Right ventricle myocardium superior (tissue), 1 donor: ENCODE measurements at regions not wholly inside any gene's neighbourhood (a gene's known extent, or its start where the extent isn't known, plus 50 kb on each side); places are given as distances from the start of the nearest gene placed in this dataset.

ENCODE experiments used
- ATAC-seq: fragments of 200-7000 bp; cut with Tn5 transposase; one replicate; pipeline ENCODE4 v1.9.1; 2020; ENCODE audit warnings: mild to moderate bottlenecking; ENCODE audit not compliant: poor library complexity
- DNase-seq: peaks from one replicate; pipeline ENCODE4 v3.0.0-alpha.2; 2020
- intact Hi-C: fragments of 100-400 bp; cut with DNase I; formaldehyde crosslinking; loops from one replicate; pipeline ENCODE4 v1.11.2; 2022
- donor health status: DM: no; HTN: yes; CAD: no; lungs with severe emphysema.

- DNase-seq, result no peak
- intact Hi-C loops, result no loop called here
- no peak for ATAC-seq
Measured at GRCh38 chr11:16484434-16484833, 128.1 kb upstream of the SOX6 start.

DNA sequence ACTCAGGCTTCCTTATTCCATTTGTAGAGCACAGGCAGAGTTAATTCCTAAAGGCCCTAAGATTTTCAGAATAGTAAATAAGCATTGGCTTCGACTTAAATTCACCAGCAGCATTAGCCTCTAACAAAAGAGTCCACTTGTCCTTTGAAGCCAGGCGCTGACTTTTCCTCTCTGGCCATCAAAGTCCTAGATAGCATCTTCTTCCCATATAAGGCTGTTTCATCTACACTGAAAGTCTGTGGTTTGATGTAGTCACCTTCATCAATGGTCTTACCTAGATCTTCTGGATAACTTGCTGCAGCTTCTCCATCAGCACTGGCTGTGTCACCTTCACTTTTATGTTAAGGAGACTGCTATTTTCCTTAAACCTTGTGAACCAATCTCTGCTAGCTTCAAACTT, 118.3 kb upstream of the SOX6 start:
- intact Hi-C loops, result no loop called here
- ATAC-seq, result no peak

DNA sequence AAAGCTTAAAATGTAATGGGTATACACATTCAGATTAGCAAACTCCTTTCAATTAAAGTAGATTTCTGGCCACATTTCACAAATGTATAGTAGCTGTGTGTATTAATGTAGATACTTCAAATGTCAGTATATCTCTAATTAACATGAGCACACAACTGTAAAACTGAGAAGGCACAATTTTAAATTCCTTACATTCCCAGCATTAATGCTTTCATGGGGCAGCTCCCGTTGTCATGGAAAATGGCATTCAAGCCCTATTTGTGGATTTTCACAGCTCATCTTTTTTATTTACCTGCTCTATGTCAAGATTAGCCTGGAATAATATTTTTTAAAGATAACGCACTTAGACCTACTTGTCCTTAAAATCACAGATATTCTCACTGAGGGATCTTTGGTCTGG, 113.6 kb upstream of the SOX6 start:
- ATAC-seq (no peak), DNase-seq (no peak)
- intact Hi-C loops, result no loop called here

More for the DNA sequence above, 118.3 kb upstream of the SOX6 start:
- DNase-seq, result no peak

DNA sequence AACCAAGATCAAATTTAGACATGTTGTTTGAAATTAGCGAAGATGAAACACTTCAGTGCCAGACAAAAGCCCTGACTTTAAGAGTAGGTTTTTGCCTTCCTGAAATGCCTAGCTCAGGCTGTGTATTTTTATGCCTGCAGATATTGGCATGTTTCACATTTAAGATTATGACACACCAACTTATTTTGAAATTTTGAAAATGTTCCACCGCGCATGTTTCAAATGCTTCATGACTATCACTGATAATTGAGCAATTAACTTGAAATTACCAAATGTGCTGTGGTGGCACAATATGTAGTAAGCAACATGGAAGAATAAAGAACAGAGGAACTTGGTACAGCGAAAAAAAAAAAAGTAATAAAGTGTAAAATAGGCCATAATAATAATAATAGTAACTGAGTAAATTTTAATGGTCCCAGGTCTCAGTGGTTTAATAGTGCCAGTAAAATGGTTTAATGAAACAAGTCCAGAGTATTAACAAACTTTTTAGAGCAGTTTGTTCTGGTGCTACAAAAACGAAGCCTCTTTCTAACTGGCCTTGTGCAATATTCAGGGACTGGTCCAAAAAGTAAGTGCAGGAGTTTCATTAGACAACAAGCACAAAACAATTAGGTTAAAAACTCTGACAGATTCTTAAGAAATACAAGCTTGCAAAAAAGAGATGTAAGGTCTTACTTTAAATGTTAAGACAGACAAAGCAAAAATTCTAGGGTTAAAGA, 112.5 kb upstream of the SOX6 start:
- ATAC-seq (peak; percentile 71), DNase-seq (no peak)
- intact Hi-C loops, result no loop called here

GRCh38 chr11:16460508-16460907, 104.2 kb upstream of the SOX6 start:
- intact Hi-C loops, result no loop called here
- no peak for DNase-seq
- no peak for ATAC-seq

- DNase-seq, result no peak
- ATAC-seq, result no peak
- intact Hi-C loops, result no loop called here
Measured at GRCh38 chr11:16456366-16456765, 100.0 kb upstream of the SOX6 start.

GRCh38 chr11:16454289-16454863, 98.0 kb upstream of the SOX6 start:
- DNase-seq (no peak), ATAC-seq (no peak)
- intact Hi-C loops, result no loop called here

GRCh38 chr11:16448123-16448717, 91.9 kb upstream of the SOX6 start:
- intact Hi-C loops, result no loop called here
- ATAC-seq (no peak), DNase-seq (no peak)

- DNase-seq (no peak), ATAC-seq (no peak)
- intact Hi-C loops, result no loop called here
Measured at GRCh38 chr11:16441461-16441860, 85.1 kb upstream of the SOX6 start.

- DNase-seq (no peak), ATAC-seq (no peak)
- intact Hi-C loops, result no loop called here
Measured at GRCh38 chr11:16440136-16440535, 83.8 kb upstream of the SOX6 start.

GRCh38 chr11:16434036-16434435, 77.7 kb upstream of the SOX6 start:
- ATAC-seq (no peak), DNase-seq (no peak)
- intact Hi-C loops, result no loop called here

DNA sequence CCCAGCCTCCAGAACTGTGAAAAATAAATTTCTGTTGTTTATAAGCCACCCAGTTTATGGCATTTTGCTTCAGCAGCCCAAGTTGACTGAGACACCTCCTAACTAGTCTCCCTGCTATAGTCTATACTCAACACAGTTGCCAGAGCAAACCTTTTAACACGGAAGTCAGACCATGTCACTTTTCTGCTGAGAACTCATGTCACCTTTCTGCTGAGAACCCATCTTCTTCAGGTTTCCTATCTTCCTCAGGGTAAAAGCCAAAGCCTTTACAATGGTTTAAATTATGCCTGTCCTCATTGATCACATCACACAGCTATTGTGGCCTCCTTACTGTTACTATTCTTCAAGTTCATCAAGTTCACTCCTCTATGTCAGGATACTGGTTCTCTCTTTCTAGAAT, 74.3 kb upstream of the SOX6 start:
- intact Hi-C loops, result no loop called here
- DNase-seq, result no peak
- ATAC-seq, result no peak

GRCh38 chr11:16421826-16422225, 65.5 kb upstream of the SOX6 start:
- DNase-seq, result no peak
- intact Hi-C loops, result no loop called here
- ATAC-seq, result no peak

GRCh38 chr11:16418428-16419097, 62.2 kb upstream of the SOX6 start:
- intact Hi-C loops, result no loop called here
- DNase-seq (no peak), ATAC-seq (no peak)

DNA sequence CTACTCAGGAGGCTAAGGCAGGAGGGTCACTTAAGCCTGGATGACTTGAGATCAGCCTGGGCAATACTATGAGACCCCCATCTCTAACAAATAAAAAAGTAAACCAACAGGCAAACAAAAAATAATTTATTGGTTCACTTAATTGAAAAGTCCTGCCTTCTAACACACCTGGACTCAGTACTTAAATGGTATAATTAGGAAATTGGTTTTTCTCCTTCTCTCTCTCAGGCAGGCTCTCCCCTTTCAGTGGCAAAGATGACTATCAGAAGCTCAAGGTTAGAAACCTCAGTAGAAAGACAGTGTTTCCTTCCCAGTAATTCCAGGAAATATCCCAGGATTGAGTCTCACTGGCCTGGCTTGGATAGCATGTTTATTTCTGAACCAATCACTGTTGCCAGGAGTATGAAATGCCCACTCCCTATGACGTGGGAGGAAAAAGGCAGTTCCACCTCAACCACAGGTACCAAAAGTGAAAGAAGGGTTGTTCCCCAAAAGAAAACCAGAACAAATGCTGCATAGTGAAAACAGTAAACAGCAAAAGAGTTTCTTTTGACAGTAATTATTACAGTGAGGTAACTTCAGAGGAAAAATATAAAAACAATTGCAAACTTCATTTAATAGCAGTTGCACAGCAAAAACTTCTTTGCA, 56.3 kb upstream of the SOX6 start:
- ATAC-seq, result no peak
- no peak for DNase-seq
- intact Hi-C loops, result no loop called here

- intact Hi-C loops, result no loop called here
- no peak for DNase-seq
- ATAC-seq, result no peak
Measured at GRCh38 chr11:16410479-16410878, 54.1 kb upstream of the SOX6 start.

DNA sequence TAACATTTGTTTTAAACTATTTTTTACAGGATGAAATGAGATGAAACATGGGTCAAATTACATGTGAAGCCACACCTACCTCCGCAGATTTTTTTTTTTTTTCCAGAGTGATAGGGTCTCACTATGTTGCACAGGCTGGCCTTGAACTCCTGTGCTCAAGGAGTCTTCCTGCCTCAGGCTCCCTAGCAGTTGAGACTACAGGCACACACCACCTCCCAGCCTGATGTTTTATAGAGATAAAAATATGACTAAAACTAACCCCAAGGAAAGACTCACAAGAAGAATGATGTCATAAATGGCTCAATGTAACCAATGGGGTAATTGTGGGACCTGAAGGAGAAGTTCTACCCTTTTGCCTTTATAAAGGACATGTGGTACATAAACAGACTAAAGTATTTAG, 52.3 kb upstream of the SOX6 start:
- ATAC-seq, result no peak
- intact Hi-C loops, result no loop called here
- no peak for DNase-seq

GRCh38 chr11:16406226-16406625, 49.9 kb upstream of the SOX6 start:
- intact Hi-C loops, result no loop called here
- ATAC-seq, result no peak
- DNase-seq, result no peak
